GM12878 (cell line): ENCODE measurements at regions not wholly inside any gene's neighbourhood (a gene's known extent, or its start where the extent isn't known, plus 50 kb on each side); places are given as distances from the start of the nearest gene placed in this dataset.

Source experiments
- ATAC-seq: fragments of 200-7000 bp; cut with Tn5 transposase; 3 replicates; pipeline ENCODE4 v1.9.1; 2020; ENCODE audit warnings: mild to moderate bottlenecking, moderate library complexity
- BruUV-seq: library from RNA; stranded (reverse); fragments of 400-500 nt; replicated peaks from 2 replicates; lab custom pipeline; 2021; lab: Mats Ljungman, UMichigan
- CTCF ChIA-PET: fragments of 300-600 bp; sonication (Branson Sonifier 250); formaldehyde crosslinking; extraction: SDS; loops from one replicate; lab custom pipeline; 2021; ENCODE audit warnings: inconsistent platforms; lab: Yijun Ruan, JAX
- POLR2A ChIA-PET: fragments of 350-600 bp; formaldehyde crosslinking; extraction: SDS; loops from one replicate; lab custom pipeline; 2021; ENCODE audit warnings: inconsistent platforms; lab: Charles Lee
- RAD21 ChIA-PET: fragments of 300-600 bp; sonication (Branson Sonifier 250); formaldehyde crosslinking; loops from one replicate; lab custom pipeline; 2023; ENCODE audit warnings: antibody characterized with exemption; ENCODE audit not compliant: unreplicated experiment; lab: Charles Lee
- SMC1A ChIA-PET: fragments of 300-600 bp; sonication (Branson Sonifier 250); formaldehyde crosslinking; loops from one replicate; lab custom pipeline; 2023; ENCODE audit not compliant: unreplicated experiment, uncharacterized antibody; lab: Charles Lee
- DNase-seq: peaks from one replicate; pipeline ENCODE4 v3.0.0-alpha.2; 2011; ENCODE audit warnings: low read depth, low spot score
- FAIRE-seq: peaks from 3 replicates; lab custom pipeline; 2011; peaks lifted over from hg19 to GRCh38; lab: Jason Lieb, UNC
- H2AFZ ChIP-seq: 2 replicates; pipeline ENCODE4 v1.6.0; 2011; ENCODE audit warnings: low read depth, low read length, control low read depth; ENCODE audit not compliant: control insufficient read depth
- H3K27ac ChIP-seq: 2 replicates; pipeline ENCODE4 v1.5.1; 2011; ENCODE audit warnings: control low read depth; ENCODE audit not compliant: control insufficient read depth, insufficient read depth
- H3K27me3 ChIP-seq, 2 experiments: replicated peaks in 1 of 2; 2 replicates each; pipeline versions ENCODE4 v1.6.0 to v1.6.1; 2011; ENCODE audit warnings: low read length in 1 of 2; ENCODE audit not compliant: control insufficient read depth in 2 of 2, insufficient read depth in 2 of 2
- H3K36me3 ChIP-seq, 2 experiments: 2 replicates each; pipeline ENCODE4 v1.5.1; 2011; ENCODE audit warnings: low read length in 1 of 2; ENCODE audit not compliant: control insufficient read depth in 2 of 2, insufficient read depth in 2 of 2
- H3K4me1 ChIP-seq: 2 replicates; pipeline ENCODE4 v1.6.1; 2011; ENCODE audit warnings: mild to moderate bottlenecking, low read length, moderate library complexity, mixed read lengths; ENCODE audit not compliant: control insufficient read depth, insufficient read depth
- H3K4me2 ChIP-seq: 2 replicates; pipeline ENCODE4 v1.6.0; 2011; ENCODE audit warnings: control low read depth; ENCODE audit not compliant: control insufficient read depth, insufficient read depth
- H3K4me3 ChIP-seq: fragments of 200-600 bp; sonication (generic); 2 replicates; pipeline ENCODE4 v1.5.1; 2016
- H3K79me2 ChIP-seq: 2 replicates; pipeline ENCODE4 v1.6.0; 2011; ENCODE audit warnings: low read length; ENCODE audit not compliant: control insufficient read depth, insufficient read depth
- H3K9ac ChIP-seq: 2 replicates; pipeline ENCODE4 v1.8.0; 2011; ENCODE audit warnings: low read length, control low read depth, mixed read lengths; ENCODE audit not compliant: control insufficient read depth, insufficient read depth
- H3K9me3 ChIP-seq: replicated peaks from 3 replicates; pipeline ENCODE4 v1.5.1; 2011; ENCODE audit warnings: mild to moderate bottlenecking, low read length; ENCODE audit not compliant: control insufficient read depth, insufficient read depth
- H4K20me1 ChIP-seq: 2 replicates; pipeline ENCODE4 v1.6.0; 2011; ENCODE audit not compliant: control insufficient read depth, insufficient read depth
- ASH2L ChIP-seq: fragments of 300-600, 200-600 bp; sonication (generic); IDR thresholded peaks from 2 replicates; pipeline ENCODE4 v1.6.1; 2017; ENCODE audit warnings: low read depth, mild to moderate bottlenecking, borderline replicate concordance
- ATF7 ChIP-seq: fragments of 450-650 bp; IDR thresholded peaks from 2 replicates; pipeline ENCODE4 v1.6.1; 2016; ENCODE audit warnings: low read depth, mild to moderate bottlenecking
- BHLHE40 ChIP-seq, 2 experiments: fragments of 450-650 bp in 1 of 2; IDR thresholded peaks; 2 replicates each; pipeline ENCODE4 v1.6.1; 2011 to 2017; ENCODE audit warnings: low read depth in 2 of 2, borderline replicate concordance in 1 of 2, improper control_type of control experiment in 1 of 2, low read length in 1 of 2, mild to moderate bottlenecking in 1 of 2
- CHD4 ChIP-seq: fragments of 200-600 bp; sonication (generic); IDR thresholded peaks from 2 replicates; pipeline ENCODE4 v1.6.1; 2016; ENCODE audit warnings: mild to moderate bottlenecking
- HCFC1 ChIP-seq: fragments of 150-350 bp; IDR thresholded peaks from 2 replicates; pipeline ENCODE4 v1.6.1; 2014; ENCODE audit warnings: low read length
- IKZF1 ChIP-seq: fragments of 450-650 bp; conservative IDR thresholded peaks from 2 replicates; pipeline ENCODE4 v1.6.1; 2017; ENCODE audit warnings: antibody characterized with exemption, mild to moderate bottlenecking
- JUND ChIP-seq: IDR thresholded peaks from 2 replicates; pipeline ENCODE4 v1.6.1; 2012; ENCODE audit warnings: low read depth, mild to moderate bottlenecking, low read length, improper control_type of control experiment, moderate library complexity
- PKNOX1 ChIP-seq: fragments of 450-650 bp; IDR thresholded peaks from 2 replicates; pipeline ENCODE4 v1.6.1; 2016; ENCODE audit warnings: mild to moderate bottlenecking
- POU2F2 ChIP-seq: IDR thresholded peaks from 3 replicates; pipeline ENCODE4 v1.6.1; 2011; ENCODE audit warnings: low read depth, mild to moderate bottlenecking, low read length, borderline replicate concordance
- SMAD5 ChIP-seq: IDR thresholded peaks from 2 replicates; pipeline ENCODE4 v1.6.1; 2016; ENCODE audit warnings: antibody characterized with exemption, low read depth
- TCF7 ChIP-seq: IDR thresholded peaks from 2 replicates; pipeline ENCODE4 v1.6.1; 2014; ENCODE audit warnings: antibody characterized with exemption, borderline replicate concordance
- WGBS: methylation state at CpG from one replicate; pipeline ENCODE4 v1.1.6; 2016; ENCODE audit warnings: low lambda C conversion rate; ENCODE audit not compliant: insufficient replicate concordance, insufficient coverage; ENCODE audit errors: missing lambda C conversion rate; 5-methylcytosine and 5-hydroxymethylcytosine counted together
- in situ Hi-C: fragments of 300-500 bp; cut with MboI; formaldehyde crosslinking; loops from 9 replicates; pipeline ENCODE4 v1.14.3; 2018; ENCODE audit warnings: mixed read lengths
- intact Hi-C: fragments of 100-400 bp; cut with micrococcal nuclease; formaldehyde crosslinking; loops from one replicate; pipeline ENCODE4 v1.14.2; 2022; ENCODE audit not compliant: unreplicated experiment
- TF ChIP-seq, protein P1 (sequence below): fragments of 450-650 bp; IDR thresholded peaks from 2 replicates; pipeline ENCODE4 v1.6.1; 2017; ENCODE audit warnings: mild to moderate bottlenecking, low read depth, inconsistent platforms; ENCODE audit not compliant: poor library complexity, severe bottlenecking
- TF ChIP-seq, protein P2 (sequence below): fragments of 450-650 bp; IDR thresholded peaks from 2 replicates; pipeline ENCODE4 v1.6.1; 2016; ENCODE audit warnings: mild to moderate bottlenecking
- TF ChIP-seq, protein P3 (sequence below): IDR thresholded peaks from 2 replicates; pipeline ENCODE4 v1.6.1; 2011; ENCODE audit warnings: low read depth, mild to moderate bottlenecking, low read length, moderate library complexity, borderline replicate concordance; ENCODE audit errors: extremely low read depth

DNA sequence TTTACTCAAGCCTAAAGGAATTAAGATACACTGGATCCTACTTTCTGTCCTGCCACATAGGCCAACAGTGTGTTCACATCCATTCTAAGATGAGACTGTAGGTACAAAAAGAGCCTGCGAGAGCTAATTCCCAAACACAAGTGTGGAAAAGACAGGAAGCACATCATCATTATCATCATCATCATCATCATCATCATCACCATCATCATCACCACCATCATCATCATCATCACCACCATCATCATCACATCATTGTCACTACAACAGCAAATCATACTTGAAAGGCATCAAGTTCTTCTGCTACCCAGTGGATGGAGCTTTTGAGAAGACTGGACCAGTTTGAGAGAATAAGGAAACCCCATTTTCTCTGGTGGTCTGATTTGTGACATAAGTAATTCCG lies 268.1 kb downstream of the HS3ST3A1 start (continued):
- no peak for TF ChIP-seq PKNOX1
- TF ChIP-seq, protein P1, sequence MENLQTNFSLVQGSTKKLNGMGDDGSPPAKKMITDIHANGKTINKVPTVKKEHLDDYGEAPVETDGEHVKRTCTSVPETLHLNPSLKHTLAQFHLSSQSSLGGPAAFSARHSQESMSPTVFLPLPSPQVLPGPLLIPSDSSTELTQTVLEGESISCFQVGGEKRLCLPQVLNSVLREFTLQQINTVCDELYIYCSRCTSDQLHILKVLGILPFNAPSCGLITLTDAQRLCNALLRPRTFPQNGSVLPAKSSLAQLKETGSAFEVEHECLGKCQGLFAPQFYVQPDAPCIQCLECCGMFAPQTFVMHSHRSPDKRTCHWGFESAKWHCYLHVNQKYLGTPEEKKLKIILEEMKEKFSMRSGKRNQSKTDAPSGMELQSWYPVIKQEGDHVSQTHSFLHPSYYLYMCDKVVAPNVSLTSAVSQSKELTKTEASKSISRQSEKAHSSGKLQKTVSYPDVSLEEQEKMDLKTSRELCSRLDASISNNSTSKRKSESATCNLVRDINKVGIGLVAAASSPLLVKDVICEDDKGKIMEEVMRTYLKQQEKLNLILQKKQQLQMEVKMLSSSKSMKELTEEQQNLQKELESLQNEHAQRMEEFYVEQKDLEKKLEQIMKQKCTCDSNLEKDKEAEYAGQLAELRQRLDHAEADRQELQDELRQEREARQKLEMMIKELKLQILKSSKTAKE, result no peak
- TF ChIP-seq TCF7, result no peak
- TF ChIP-seq IKZF1, result no peak
- no peak for TF ChIP-seq ATF7
- no peak for TF ChIP-seq SMAD5
- TF ChIP-seq, protein P2, sequence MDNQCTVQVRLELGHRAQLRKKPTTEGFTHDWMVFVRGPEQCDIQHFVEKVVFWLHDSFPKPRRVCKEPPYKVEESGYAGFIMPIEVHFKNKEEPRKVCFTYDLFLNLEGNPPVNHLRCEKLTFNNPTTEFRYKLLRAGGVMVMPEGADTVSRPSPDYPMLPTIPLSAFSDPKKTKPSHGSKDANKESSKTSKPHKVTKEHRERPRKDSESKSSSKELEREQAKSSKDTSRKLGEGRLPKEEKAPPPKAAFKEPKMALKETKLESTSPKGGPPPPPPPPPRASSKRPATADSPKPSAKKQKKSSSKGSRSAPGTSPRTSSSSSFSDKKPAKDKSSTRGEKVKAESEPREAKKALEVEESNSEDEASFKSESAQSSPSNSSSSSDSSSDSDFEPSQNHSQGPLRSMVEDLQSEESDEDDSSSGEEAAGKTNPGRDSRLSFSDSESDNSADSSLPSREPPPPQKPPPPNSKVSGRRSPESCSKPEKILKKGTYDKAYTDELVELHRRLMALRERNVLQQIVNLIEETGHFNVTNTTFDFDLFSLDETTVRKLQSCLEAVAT, result no peak

GRCh38 chr17:13332207-13332606 lies 269.5 kb downstream of the HS3ST3A1 start:
- BruUV-seq, result no TSS peak

More at GRCh38 chr17:13332207-13332606, 269.5 kb downstream of the HS3ST3A1 start:
- Histone ChIP-seq H3K4me2 (no peak overlapping the region), H3K9me3 (no peaks in the 10 kb centered on the region; the same call in 2 of the 3 replicates), H4K20me1 (no peaks in the 10 kb centered on the region), H3K4me3 (no peak overlapping the region), H3K27me3 (no peaks in the 10 kb centered on the region), H3K36me3 (no peaks in the 10 kb centered on the region), H3K9ac (no peak overlapping the region), H3K79me2 (no peaks in the 10 kb centered on the region), H3K4me1 (no peaks in the 10 kb centered on the region), H2AFZ (no peak overlapping the region), H3K27ac (no peak overlapping the region)
- FAIRE-seq (no peak), ATAC-seq (no peak), DNase-seq (no peak)
- ChIA-PET CTCF (no interaction called here), POLR2A (no interaction called here), SMC1A (no interaction called here), RAD21 (no interaction called here)
- intact Hi-C loops (no loop called here), in situ Hi-C loops (loop anchor here (10.0 to 25.0 kb wide), 2 partner anchors 955 to 1593 kb away; no protein-coding TSS in a partner anchor)
- TF ChIP-seq HCFC1 (no peak), CHD4 (no peak), BHLHE40 (IDR thresholded peaks at IDR 0.05; ENCODE audit: borderline replicate concordance in 1 of 2, low read depth in 2 of 2, low read length in 1 of 2) (no peak), JUND (no peak), POU2F2 (no peak), ASH2L (no peak)
- TF ChIP-seq, protein P1, result no peak
- TF ChIP-seq, protein P3, sequence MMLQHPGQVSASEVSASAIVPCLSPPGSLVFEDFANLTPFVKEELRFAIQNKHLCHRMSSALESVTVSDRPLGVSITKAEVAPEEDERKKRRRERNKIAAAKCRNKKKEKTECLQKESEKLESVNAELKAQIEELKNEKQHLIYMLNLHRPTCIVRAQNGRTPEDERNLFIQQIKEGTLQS, result no peak
- WGBS, result 68% methylated on average over 2 of the region's 2 CpGs
